ENCODE measurements at regions not wholly inside any gene's neighbourhood (a gene's known extent, or its start where the extent isn't known, plus 50 kb on each side); places are given as distances from the start of the nearest gene placed in this dataset.

DNA sequence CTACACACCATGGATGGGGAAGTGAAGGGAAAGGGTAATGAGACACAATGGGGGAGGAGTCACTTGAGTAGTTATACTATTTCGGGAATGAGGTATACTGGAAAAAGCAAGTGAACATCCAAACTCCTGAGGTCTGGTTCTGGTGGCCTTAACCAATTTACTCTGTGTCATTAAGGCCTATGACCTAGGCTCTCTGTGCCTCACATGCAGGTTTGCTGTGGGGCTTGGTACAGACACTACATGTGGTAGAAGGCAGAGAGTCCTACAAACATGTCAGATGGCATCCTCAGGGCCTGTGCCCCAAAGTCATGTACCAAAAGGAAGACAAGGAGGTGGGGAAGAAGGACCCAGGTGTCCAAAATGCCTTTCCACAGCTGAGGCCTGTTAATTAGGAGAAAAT is 98.9 kb downstream of the TRIM29 start:
- no peaks in the 10 kb centered on the region for H3K27me3 ChIP-seq (ENCODE audit: control insufficient read depth in 2 of 2, insufficient read depth in 2 of 2, low read length in 2 of 2)
- dilution Hi-C loops (cut with MboI; ENCODE audit: extremely low pct_ligation_motif_present, low sequenced_read_pairs) (no loop called here), intact Hi-C loops (cut with micrococcal nuclease) (no loop called here)
- no peaks in the 10 kb centered on the region for H3K9me3 ChIP-seq (replicated peaks; ENCODE audit: control insufficient read depth, insufficient read depth, low read length)
- no peak overlapping the region for H3K27ac ChIP-seq (ENCODE audit: insufficient read depth, low read depth, low read length)
- H3K4me1 ChIP-seq (ENCODE audit: control insufficient read depth, extremely low read depth, insufficient read depth, low read length) = no peaks in the 10 kb centered on the region
- TF ChIP-seq JUN (IDR thresholded peaks at IDR 0.05; ENCODE audit: borderline replicate concordance, insufficient read depth, insufficient read length, low read depth) (no peak), POLR2A (IDR thresholded peaks at IDR 0.05; ENCODE audit: low read depth, low read length) (no peak), MYC (IDR thresholded peaks at IDR 0.05; ENCODE audit: low read depth, low read length) (no peak), FOS (IDR thresholded peaks at IDR 0.05; ENCODE audit: borderline replicate concordance, insufficient read depth, low read length) (no peak), POLR2AphosphoS5 (IDR thresholded peaks at IDR 0.05; ENCODE audit: insufficient read depth, low read depth, low read length) (no peak), CTCF (IDR thresholded peaks at IDR 0.05; ENCODE audit: extremely low read depth in 1 of 2, insufficient read depth in 1 of 2, low read depth in 1 of 2, low read length in 2 of 2) (no peak)
- no peak overlapping the region for H2AFZ ChIP-seq (ENCODE audit: low read depth, low read length)
- H3K9ac ChIP-seq (replicated peaks; ENCODE audit: extremely low read depth, insufficient read depth, low read length) = no peak overlapping the region
- CTCF ChIA-PET = no interaction called here
- no peaks in the 10 kb centered on the region for H3K36me3 ChIP-seq (ENCODE audit: control insufficient read depth in 2 of 2, extremely low read depth in 1 of 2, insufficient read depth in 2 of 2, low read length in 2 of 2)
- H4K20me1 ChIP-seq (replicated peaks; ENCODE audit: control insufficient read depth, extremely low read depth, insufficient read depth, low read length) = no peaks in the 10 kb centered on the region
- no peak overlapping the region for H3K4me2 ChIP-seq (ENCODE audit: insufficient read depth, low read length)
- H3K9me1 ChIP-seq (replicated peaks; ENCODE audit: control insufficient read depth, extremely low read depth, insufficient read depth, low read length) = no peaks in the 10 kb centered on the region
- FAIRE-seq = no peak
- H3K79me2 ChIP-seq (ENCODE audit: control insufficient read depth, insufficient read depth, low read length) = no peaks in the 10 kb centered on the region
- no TSS peak for BruUV-seq (replicated peaks)
- POLR2A ChIA-PET = no interaction called here
- no peak for DNase-seq (ENCODE audit: low read depth, low spot score)
- no peak overlapping the region for H3K4me3 ChIP-seq (replicated peaks in 1 of 3; ENCODE audit: insufficient read depth in 1 of 3, low read depth in 1 of 3, low read length in 3 of 3)

- Histone ChIP-seq H3K4me2 (ENCODE audit: insufficient read depth, low read length) (no peak overlapping the region), H3K9me3 (replicated peaks; ENCODE audit: control insufficient read depth, insufficient read depth, low read length) (no peaks in the 10 kb centered on the region), H4K20me1 (replicated peaks; ENCODE audit: control insufficient read depth, extremely low read depth, insufficient read depth, low read length) (no peaks in the 10 kb centered on the region), H3K9me1 (replicated peaks; ENCODE audit: control insufficient read depth, extremely low read depth, insufficient read depth, low read length) (no peaks in the 10 kb centered on the region), H3K36me3 (ENCODE audit: control insufficient read depth in 2 of 2, extremely low read depth in 1 of 2, insufficient read depth in 2 of 2, low read length in 2 of 2) (no peaks in the 10 kb centered on the region), H3K4me1 (ENCODE audit: control insufficient read depth, extremely low read depth, insufficient read depth, low read length) (no peaks in the 10 kb centered on the region), H3K9ac (replicated peaks; ENCODE audit: extremely low read depth, insufficient read depth, low read length) (no peak overlapping the region), H3K4me3 (replicated peaks in 1 of 3; ENCODE audit: insufficient read depth in 1 of 3, low read depth in 1 of 3, low read length in 3 of 3) (no peak overlapping the region), H2AFZ (ENCODE audit: low read depth, low read length) (no peak overlapping the region), H3K27ac (ENCODE audit: insufficient read depth, low read depth, low read length) (no peak overlapping the region), H3K27me3 (ENCODE audit: control insufficient read depth in 2 of 2, insufficient read depth in 2 of 2, low read length in 2 of 2) (no peaks in the 10 kb centered on the region), H3K79me2 (ENCODE audit: control insufficient read depth, insufficient read depth, low read length) (no peaks in the 10 kb centered on the region)
- dilution Hi-C loops (cut with MboI; ENCODE audit: extremely low pct_ligation_motif_present, low sequenced_read_pairs) = no loop called here
- FAIRE-seq = no peak
- BruUV-seq (replicated peaks) = no TSS peak
- intact Hi-C loops (cut with micrococcal nuclease) = no loop called here
- ChIA-PET POLR2A (no interaction called here), CTCF (no interaction called here)
- DNase-seq (ENCODE audit: low read depth, low spot score) = no peak
- TF ChIP-seq MYC (IDR thresholded peaks at IDR 0.05; ENCODE audit: low read depth, low read length) (no peak), CTCF (IDR thresholded peaks at IDR 0.05; ENCODE audit: extremely low read depth in 1 of 2, insufficient read depth in 1 of 2, low read depth in 1 of 2, low read length in 2 of 2) (no peak), JUN (IDR thresholded peaks at IDR 0.05; ENCODE audit: borderline replicate concordance, insufficient read depth, insufficient read length, low read depth) (no peak), POLR2A (IDR thresholded peaks at IDR 0.05; ENCODE audit: low read depth, low read length) (no peak), POLR2AphosphoS5 (IDR thresholded peaks at IDR 0.05; ENCODE audit: insufficient read depth, low read depth, low read length) (no peak), EZH2 (IDR thresholded peaks at IDR 0.05; ENCODE audit: borderline replicate concordance, low read depth, low read length, severe bottlenecking) (no peak), FOS (IDR thresholded peaks at IDR 0.05; ENCODE audit: borderline replicate concordance, insufficient read depth, low read length) (no peak)
- TF ChIP-seq, protein P1, sequence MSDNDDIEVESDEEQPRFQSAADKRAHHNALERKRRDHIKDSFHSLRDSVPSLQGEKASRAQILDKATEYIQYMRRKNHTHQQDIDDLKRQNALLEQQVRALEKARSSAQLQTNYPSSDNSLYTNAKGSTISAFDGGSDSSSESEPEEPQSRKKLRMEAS (IDR thresholded peaks at IDR 0.05; ENCODE audit: insufficient read depth, insufficient read length) = no peak
Observed at GRCh38 chr11:120037111-120037510, 100.8 kb downstream of the TRIM29 start.

Measured in endothelial cell of umbilical vein (primary cell).